Epithelial cell of proximal tubule (primary cell): ENCODE measurements at regions not wholly inside any gene's neighbourhood (a gene's known extent, or its start where the extent isn't known, plus 50 kb on each side); places are given as distances from the start of the nearest gene placed in this dataset.

ENCODE experiments used
- DNase-seq: peaks from one replicate; pipeline ENCODE4 v3.0.0-alpha.2; 2011; ENCODE audit warnings: low read depth
- H3K4me3 ChIP-seq: 2 replicates; pipeline ENCODE4 v1.5.1; 2011; ENCODE audit warnings: low read depth, mild to moderate bottlenecking, low read length
- TF ChIP-seq, protein P1 (sequence below): conservative IDR thresholded peaks from 2 replicates; pipeline ENCODE4 v1.5.1; 2012; ENCODE audit warnings: low read depth, mild to moderate bottlenecking, low read length

DNA sequence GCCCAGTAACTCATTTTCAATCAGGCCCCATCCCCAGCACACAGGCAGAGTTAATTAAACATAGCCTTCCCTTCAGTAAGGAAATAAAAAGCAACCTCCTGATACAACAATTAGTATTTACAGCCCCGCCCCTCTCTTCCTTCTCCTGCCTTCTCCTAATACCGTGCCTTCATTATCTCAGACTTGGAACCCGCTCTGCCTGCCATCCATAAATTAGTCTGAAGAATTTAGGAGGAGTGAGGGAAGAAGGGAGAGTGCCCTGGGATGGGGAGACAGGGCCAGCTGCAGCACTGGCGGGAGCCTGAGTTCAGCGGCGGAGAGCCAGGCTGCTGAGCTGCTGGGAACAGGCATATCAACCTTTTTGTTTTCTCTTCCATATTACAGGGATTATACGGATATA is 172.8 kb downstream of the ACTL8 start:
- TF ChIP-seq, protein P1, sequence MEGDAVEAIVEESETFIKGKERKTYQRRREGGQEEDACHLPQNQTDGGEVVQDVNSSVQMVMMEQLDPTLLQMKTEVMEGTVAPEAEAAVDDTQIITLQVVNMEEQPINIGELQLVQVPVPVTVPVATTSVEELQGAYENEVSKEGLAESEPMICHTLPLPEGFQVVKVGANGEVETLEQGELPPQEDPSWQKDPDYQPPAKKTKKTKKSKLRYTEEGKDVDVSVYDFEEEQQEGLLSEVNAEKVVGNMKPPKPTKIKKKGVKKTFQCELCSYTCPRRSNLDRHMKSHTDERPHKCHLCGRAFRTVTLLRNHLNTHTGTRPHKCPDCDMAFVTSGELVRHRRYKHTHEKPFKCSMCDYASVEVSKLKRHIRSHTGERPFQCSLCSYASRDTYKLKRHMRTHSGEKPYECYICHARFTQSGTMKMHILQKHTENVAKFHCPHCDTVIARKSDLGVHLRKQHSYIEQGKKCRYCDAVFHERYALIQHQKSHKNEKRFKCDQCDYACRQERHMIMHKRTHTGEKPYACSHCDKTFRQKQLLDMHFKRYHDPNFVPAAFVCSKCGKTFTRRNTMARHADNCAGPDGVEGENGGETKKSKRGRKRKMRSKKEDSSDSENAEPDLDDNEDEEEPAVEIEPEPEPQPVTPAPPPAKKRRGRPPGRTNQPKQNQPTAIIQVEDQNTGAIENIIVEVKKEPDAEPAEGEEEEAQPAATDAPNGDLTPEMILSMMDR: no peak
- no peak overlapping the region for H3K4me3 ChIP-seq
- DNase-seq: no peak

DNA sequence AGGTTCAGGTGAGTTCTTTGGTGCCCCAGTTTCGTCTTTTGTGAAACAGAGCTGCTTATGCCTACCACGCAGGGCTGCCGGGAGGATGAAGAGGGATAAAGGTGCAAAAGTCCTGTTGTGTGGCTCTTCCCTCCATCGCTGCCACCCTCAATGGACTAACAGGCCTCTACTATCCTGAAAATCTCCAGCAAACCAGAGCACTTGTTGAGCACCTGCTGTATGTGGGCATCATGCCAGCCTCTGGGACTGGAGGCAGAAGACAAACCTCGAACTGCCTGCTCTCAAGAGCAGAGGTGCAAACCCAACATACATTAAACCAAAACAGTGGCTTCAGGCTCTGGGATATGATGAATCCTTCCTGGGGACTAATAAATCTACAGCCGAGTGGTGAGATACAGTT is 174.1 kb downstream of the ACTL8 start:
- DNase-seq: no peak
- TF ChIP-seq, protein P1: no peak
- no peak overlapping the region for H3K4me3 ChIP-seq

DNA sequence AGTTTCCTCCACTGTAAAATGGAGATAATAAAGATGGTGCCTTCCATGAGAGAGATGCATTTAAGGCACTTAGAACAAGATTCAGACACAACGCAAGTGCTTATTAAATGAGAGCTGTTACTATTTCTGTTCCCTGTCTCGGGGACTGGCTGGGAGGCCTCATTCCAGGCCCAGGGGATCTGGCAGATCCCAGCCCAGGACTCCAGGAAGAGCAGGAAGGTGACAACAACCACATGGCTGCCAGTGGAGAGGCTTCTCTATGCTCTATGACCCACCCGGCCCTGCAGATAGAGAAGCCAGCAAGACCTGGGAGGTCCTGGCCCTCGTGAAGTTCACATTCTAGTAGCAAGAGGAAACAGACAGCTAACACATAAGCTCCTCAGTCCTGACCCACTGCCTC is 175.5 kb downstream of the ACTL8 start:
- no peak for DNase-seq
- no peak overlapping the region for H3K4me3 ChIP-seq
- TF ChIP-seq, protein P1: no peak

DNA sequence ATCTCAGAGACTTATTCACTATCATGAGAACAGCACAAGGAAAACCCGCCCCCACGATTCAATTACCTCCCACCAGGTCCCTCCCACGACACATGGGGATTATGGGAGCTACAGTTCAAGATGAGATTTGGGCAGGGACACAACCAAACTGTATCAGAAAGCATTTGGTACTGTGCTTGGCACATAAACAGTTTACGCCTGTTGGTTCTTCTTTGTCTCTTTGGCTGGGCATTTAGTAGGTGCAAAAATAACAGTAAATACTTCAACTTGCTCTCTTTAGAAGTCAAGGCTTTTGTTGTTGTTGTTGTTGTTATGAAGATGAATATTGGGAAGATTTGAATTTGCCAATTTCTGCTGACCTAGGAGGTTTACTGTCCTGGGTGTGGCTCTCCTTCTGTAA is 175.4 kb upstream of the IGSF21 start:
- TF ChIP-seq, protein P1: no peak
- no peak overlapping the region for H3K4me3 ChIP-seq
- DNase-seq: no peak

DNA sequence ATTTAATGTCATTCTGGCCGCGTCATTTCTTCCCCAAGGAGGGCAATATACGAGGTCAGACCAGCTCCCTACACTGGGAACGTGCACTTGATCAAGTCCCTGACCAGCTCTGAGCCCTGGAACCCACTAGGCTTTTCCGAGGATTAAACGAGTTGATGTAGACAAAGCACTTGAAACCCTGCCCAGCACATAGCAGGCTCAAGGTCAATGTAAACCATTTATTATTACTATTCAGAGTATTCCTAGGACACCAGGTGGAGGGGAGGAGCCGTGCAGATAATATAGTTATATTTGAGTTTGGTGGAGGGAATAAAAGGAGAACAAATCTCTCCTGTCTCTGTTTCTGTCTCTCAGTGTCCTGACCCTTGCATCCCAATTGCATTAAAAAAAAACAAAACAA is 174.1 kb upstream of the IGSF21 start:
- TF ChIP-seq, protein P1: no peak
- no peak for DNase-seq

DNA sequence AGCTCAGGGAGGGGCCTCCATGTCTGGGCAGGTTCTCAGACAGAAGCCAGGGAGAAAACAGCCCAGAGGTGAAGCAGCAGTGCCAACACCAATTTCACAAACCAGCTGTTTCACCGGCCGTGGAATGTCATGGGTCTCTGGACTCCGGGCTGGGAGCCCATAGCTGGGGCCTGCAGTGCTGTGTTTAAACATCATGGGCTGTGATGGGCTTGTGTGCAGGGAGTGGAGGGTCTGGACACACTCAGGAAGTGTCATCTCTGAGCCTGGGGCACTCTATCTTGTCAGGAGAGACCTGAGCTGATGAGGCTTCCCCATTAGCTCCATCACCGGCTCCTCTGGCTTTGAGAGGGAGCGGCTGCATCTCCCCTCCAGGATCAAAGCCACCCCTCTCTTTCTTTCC is 173.6 kb upstream of the IGSF21 start:
- H3K4me3 ChIP-seq: no peak overlapping the region
- TF ChIP-seq, protein P1: no peak
- no peak for DNase-seq

More for the DNA sequence above, 174.1 kb upstream of the IGSF21 start:
- H3K4me3 ChIP-seq: no peak overlapping the region

DNA sequence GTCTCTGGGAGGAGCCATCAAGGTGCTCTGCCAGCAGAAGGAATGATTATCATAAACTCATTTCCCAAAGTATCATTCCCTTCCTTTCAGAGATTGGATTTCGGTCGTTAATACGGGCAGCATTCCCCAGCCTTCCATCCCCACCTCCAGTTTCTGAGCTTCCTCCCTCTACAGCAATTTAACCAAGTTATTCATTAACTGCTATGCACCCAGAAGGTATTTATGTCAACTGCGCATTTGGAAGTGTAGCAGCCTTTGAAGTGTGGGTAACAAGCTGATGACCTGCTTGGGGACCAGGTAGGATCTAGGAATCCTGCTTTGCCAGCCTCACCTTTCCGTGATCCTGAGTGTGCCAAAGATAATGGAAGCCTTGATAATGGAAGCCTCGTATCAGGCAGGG is 172.4 kb upstream of the IGSF21 start:
- no peak overlapping the region for H3K4me3 ChIP-seq
- TF ChIP-seq, protein P1: no peak
- DNase-seq: no peak
